H54 (cell line): ENCODE measurements at regions not wholly inside any gene's neighbourhood (a gene's known extent, or its start where the extent isn't known, plus 50 kb on each side); places are given as distances from the start of the nearest gene placed in this dataset.
"Not testable (repeated sequence)": the region's sequence is repeated elsewhere in the genome, so short reads cannot be mapped to it uniquely, and the experiment has no call there.

Source experiments
- DNase-seq: peaks from one replicate; pipeline ENCODE4 v3.0.0; 2011; ENCODE audit warnings: low spot score, mixed read lengths; ENCODE audit not compliant: insufficient read length
- FAIRE-seq: peaks from 3 replicates; lab custom pipeline; 2011; peaks lifted over from hg19 to GRCh38; lab: Jason Lieb, UNC
- POLR2A ChIP-seq: IDR thresholded peaks from 2 replicates; pipeline ENCODE4 v1.6.1; 2011; ENCODE audit warnings: low read depth, mild to moderate bottlenecking, low read length

GRCh38 chr3:6746443-6746842, 114.5 kb upstream of the GRM7 start:
- FAIRE-seq (no peak), DNase-seq (no peak)
- TF ChIP-seq POLR2A: no peak

GRCh38 chr3:6747017-6747416, 113.9 kb upstream of the GRM7 start:
- TF ChIP-seq POLR2A: no peak
- no peak for DNase-seq
- FAIRE-seq: no peak

- no peak for FAIRE-seq
- no peak for TF ChIP-seq POLR2A
- no peak for DNase-seq
Measured at GRCh38 chr3:6750782-6751181, 110.1 kb upstream of the GRM7 start.

GRCh38 chr3:6753536-6753935, 107.4 kb upstream of the GRM7 start:
- DNase-seq: no peak

GRCh38 chr3:6769532-6770396, 91.2 kb upstream of the GRM7 start:
- FAIRE-seq, DNase-seq: not testable (repeated sequence)

More at GRCh38 chr3:6753536-6753935, 107.4 kb upstream of the GRM7 start:
- FAIRE-seq: no peak
- no peak for TF ChIP-seq POLR2A

GRCh38 chr3:6770397-6770690, 90.6 kb upstream of the GRM7 start:
- DNase-seq (no peak), FAIRE-seq (no peak)
- no peak for TF ChIP-seq POLR2A

GRCh38 chr3:6771171-6771570, 89.7 kb upstream of the GRM7 start:
- no peak for TF ChIP-seq POLR2A
- no peak for DNase-seq
- FAIRE-seq: no peak

GRCh38 chr3:6779140-6779539, 81.8 kb upstream of the GRM7 start:
- no peak for TF ChIP-seq POLR2A
- FAIRE-seq (no peak), DNase-seq (no peak)

- TF ChIP-seq POLR2A: no peak
- FAIRE-seq (no peak), DNase-seq (no peak)
Measured at GRCh38 chr3:6781092-6781491, 79.8 kb upstream of the GRM7 start.

- no peak for TF ChIP-seq POLR2A
- DNase-seq (no peak), FAIRE-seq (no peak)
Measured at GRCh38 chr3:6785726-6786125, 75.2 kb upstream of the GRM7 start.

GRCh38 chr3:6791161-6791560, 69.8 kb upstream of the GRM7 start:
- DNase-seq (no peak), FAIRE-seq (no peak)
- no peak for TF ChIP-seq POLR2A

GRCh38 chr3:6799264-6799915, 61.5 kb upstream of the GRM7 start:
- DNase-seq: no peak
- no peak for TF ChIP-seq POLR2A

GRCh38 chr3:6803619-6804018, 57.3 kb upstream of the GRM7 start:
- FAIRE-seq: no peak
- DNase-seq: no peak
- no peak for TF ChIP-seq POLR2A

More at GRCh38 chr3:6799264-6799915, 61.5 kb upstream of the GRM7 start:
- no peak for FAIRE-seq

GRCh38 chr3:6805236-6805635, 55.7 kb upstream of the GRM7 start:
- TF ChIP-seq POLR2A: no peak
- no peak for DNase-seq
- FAIRE-seq: no peak

GRCh38 chr3:6806991-6807390, 53.9 kb upstream of the GRM7 start:
- FAIRE-seq (no peak), DNase-seq (no peak)

More at GRCh38 chr3:6806991-6807390, 53.9 kb upstream of the GRM7 start:
- TF ChIP-seq POLR2A: no peak
